ENCODE measurements at regions not wholly inside any gene's neighbourhood (a gene's known extent, or its start where the extent isn't known, plus 50 kb on each side); places are given as distances from the start of the nearest gene placed in this dataset.
A peak's percentile ranks its signal among the peaks of the same experiment; 100 is the strongest.

DNA sequence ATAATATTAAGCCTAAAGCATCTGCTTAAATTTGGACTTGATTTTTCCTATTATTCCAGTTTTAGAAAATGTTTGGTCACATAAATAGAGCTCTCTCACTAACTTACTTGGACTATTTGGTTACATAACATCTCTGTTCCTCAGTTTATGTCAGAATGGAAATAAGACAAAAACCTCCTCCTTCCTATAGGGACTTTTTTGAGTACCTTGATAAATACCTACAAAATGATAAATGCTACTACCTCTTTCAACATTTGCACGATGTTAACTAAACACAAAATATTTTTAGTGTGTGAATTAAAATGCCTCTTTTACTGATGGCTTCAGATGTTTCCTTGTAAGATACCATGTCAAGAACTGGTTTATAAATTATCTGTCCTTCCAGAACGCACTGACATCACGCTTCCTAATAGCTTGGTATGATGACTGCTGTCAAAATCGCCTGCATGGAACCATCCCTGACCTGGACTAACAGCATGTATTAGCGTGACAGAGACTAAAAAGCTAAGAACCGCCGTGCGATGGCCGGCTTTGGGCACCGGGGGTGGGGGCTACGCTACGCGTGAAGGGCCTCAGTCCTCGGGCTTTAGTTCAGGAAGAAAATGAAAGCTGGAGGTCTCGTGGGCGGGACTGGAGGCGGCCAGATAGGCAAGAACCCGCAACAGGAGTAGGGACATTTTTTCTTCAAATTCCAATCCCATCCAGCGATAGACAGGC is 133.2 kb upstream of the BARHL2 start:
- RAD21 ChIA-PET (ENCODE audit: unreplicated experiment): interaction anchor here (0.8 to 1.5 kb wide), 4 partner anchors 113 to 736 kb away, joined by 3 to 6 read pairs (median 3); no protein-coding TSS in a partner anchor
- POLR2A ChIA-PET: interaction anchor here (0.6 kb wide), 1 partner anchor 272 kb away, joined by 3 read pairs; no protein-coding TSS in a partner anchor
- H3K4me2 ChIP-seq (ENCODE audit: control insufficient read depth, insufficient read depth): peak overlapping the region; percentile 100
- H3K27me3 ChIP-seq (replicated peaks in 1 of 2; ENCODE audit: control insufficient read depth in 2 of 2, insufficient read depth in 2 of 2, low read length in 1 of 2): peaks cover 0 to 9% of the 10 kb centered on the region in 2 experiments; a peak in 3 of 4 replicates
- no peaks in the 10 kb centered on the region for H3K9me3 ChIP-seq (replicated peaks; ENCODE audit: control insufficient read depth, insufficient read depth, low read length)
- no peaks in the 10 kb centered on the region for H4K20me1 ChIP-seq (ENCODE audit: control insufficient read depth, insufficient read depth)
- 8% methylated on average over 19 of the region's 19 CpGs for WGBS (ENCODE audit: insufficient coverage, insufficient replicate concordance, low lambda C conversion rate, missing lambda C conversion rate)
- H3K79me2 ChIP-seq (ENCODE audit: control insufficient read depth, insufficient read depth, low read length): no peaks in the 10 kb centered on the region
- no peak for FAIRE-seq
- no peaks in the 10 kb centered on the region for H3K36me3 ChIP-seq (ENCODE audit: control insufficient read depth in 2 of 2, insufficient read depth in 2 of 2, low read length in 1 of 2)
- H3K4me1 ChIP-seq (ENCODE audit: control insufficient read depth, insufficient read depth, low read length): peaks cover 5% of the 10 kb centered on the region; the same call in 1 of the 2 replicates
- CTCF ChIA-PET: interaction anchor here (0.6 to 3.7 kb wide), 9 partner anchors 25 to 728 kb away, joined by 3 to 16 read pairs (median 3); no protein-coding TSS in a partner anchor
- ATAC-seq: peak; percentile 8; the same call in 2 of the 3 replicates
- TF ChIP-seq CEBPB (IDR thresholded peaks at IDR 0.05; ENCODE audit: borderline replicate concordance in 1 of 2, low read depth in 2 of 2, low read length in 2 of 2) (no peak), EP300 (IDR thresholded peaks at IDR 0.05; ENCODE audit: borderline replicate concordance in 1 of 2, control insufficient read depth in 1 of 2, low read depth in 2 of 2, low read length in 2 of 2) (no peak), NR2C1 (IDR thresholded peaks at IDR 0.05) (no peak), ZNF207 (IDR thresholded peaks at IDR 0.05; ENCODE audit: borderline replicate concordance) (no peak), CHD2 (IDR thresholded peaks at IDR 0.05; ENCODE audit: borderline replicate concordance, low read depth, low read length) (no peak), CBX5 (IDR thresholded peaks at IDR 0.05; ENCODE audit: low read depth) (no peak), STAT3 (IDR thresholded peaks at IDR 0.05; ENCODE audit: low read depth, low read length) (no peak), NRF1 (conservative IDR thresholded peaks at IDR 0.05; ENCODE audit: low read depth, low read length) (no peak), SUPT20H (IDR thresholded peaks at IDR 0.05; ENCODE audit: borderline replicate concordance, control insufficient read depth, low read depth, low read length) (no peak), SREBF1 (IDR thresholded peaks at IDR 0.05; ENCODE audit: low read length) (no peak), ZSCAN29 (IDR thresholded peaks at IDR 0.05) (no peak), CREB1 (IDR thresholded peaks at IDR 0.05; ENCODE audit: low read depth) (no peak), FOXK2 (IDR thresholded peaks at IDR 0.05) (no peak)
- TF ChIP-seq, protein P1, sequence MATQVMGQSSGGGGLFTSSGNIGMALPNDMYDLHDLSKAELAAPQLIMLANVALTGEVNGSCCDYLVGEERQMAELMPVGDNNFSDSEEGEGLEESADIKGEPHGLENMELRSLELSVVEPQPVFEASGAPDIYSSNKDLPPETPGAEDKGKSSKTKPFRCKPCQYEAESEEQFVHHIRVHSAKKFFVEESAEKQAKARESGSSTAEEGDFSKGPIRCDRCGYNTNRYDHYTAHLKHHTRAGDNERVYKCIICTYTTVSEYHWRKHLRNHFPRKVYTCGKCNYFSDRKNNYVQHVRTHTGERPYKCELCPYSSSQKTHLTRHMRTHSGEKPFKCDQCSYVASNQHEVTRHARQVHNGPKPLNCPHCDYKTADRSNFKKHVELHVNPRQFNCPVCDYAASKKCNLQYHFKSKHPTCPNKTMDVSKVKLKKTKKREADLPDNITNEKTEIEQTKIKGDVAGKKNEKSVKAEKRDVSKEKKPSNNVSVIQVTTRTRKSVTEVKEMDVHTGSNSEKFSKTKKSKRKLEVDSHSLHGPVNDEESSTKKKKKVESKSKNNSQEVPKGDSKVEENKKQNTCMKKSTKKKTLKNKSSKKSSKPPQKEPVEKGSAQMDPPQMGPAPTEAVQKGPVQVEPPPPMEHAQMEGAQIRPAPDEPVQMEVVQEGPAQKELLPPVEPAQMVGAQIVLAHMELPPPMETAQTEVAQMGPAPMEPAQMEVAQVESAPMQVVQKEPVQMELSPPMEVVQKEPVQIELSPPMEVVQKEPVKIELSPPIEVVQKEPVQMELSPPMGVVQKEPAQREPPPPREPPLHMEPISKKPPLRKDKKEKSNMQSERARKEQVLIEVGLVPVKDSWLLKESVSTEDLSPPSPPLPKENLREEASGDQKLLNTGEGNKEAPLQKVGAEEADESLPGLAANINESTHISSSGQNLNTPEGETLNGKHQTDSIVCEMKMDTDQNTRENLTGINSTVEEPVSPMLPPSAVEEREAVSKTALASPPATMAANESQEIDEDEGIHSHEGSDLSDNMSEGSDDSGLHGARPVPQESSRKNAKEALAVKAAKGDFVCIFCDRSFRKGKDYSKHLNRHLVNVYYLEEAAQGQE (IDR thresholded peaks at IDR 0.05; ENCODE audit: low read depth, low read length): no peak
- no peak for DNase-seq (ENCODE audit: low read depth, low spot score)
- peak overlapping the region; percentile 51; the same call in 1 of the 2 replicates for H3K9ac ChIP-seq (ENCODE audit: control insufficient read depth, insufficient read depth, low read length)
- H3K27ac ChIP-seq (ENCODE audit: control insufficient read depth, insufficient read depth): no peak overlapping the region
- in situ Hi-C loops (cut with MboI): no loop called here
- no TSS peak for BruUV-seq (replicated peaks)
- SMC1A ChIA-PET (ENCODE audit: uncharacterized antibody, unreplicated experiment): no interaction called here
- peak overlapping the region; percentile 88 for H3K4me3 ChIP-seq
- intact Hi-C loops (cut with micrococcal nuclease; ENCODE audit: unreplicated experiment): loop anchor here (2.0 kb wide), 1 partner anchor 130 kb away; no protein-coding TSS in a partner anchor
- H2AFZ ChIP-seq (ENCODE audit: control insufficient read depth, low read depth, low read length): peak overlapping the region; percentile 88
